HG02588 (cell line): ENCODE measurements at regions not wholly inside any gene's neighbourhood (a gene's known extent, or its start where the extent isn't known, plus 50 kb on each side); places are given as distances from the start of the nearest gene placed in this dataset.
"Not testable (repeated sequence)": the region's sequence is repeated elsewhere in the genome, so short reads cannot be mapped to it uniquely, and the experiment has no call there.

Experiments used
- ATAC-seq: cut with Tn5 transposase; IDR thresholded peaks from one replicate; pipeline ENCODE4 v1.9.1; 2021; ENCODE audit warnings: mild to moderate bottlenecking, moderate library complexity; ENCODE audit not compliant: unreplicated experiment

GRCh38 chr2:60357996-60358395 is 195.5 kb downstream of the BCL11A start:
- no peak for ATAC-seq

- no peak for ATAC-seq
Observed at GRCh38 chr2:60356346-60356745, 197.1 kb downstream of the BCL11A start.

GRCh38 chr2:60355849-60356261 is 197.6 kb downstream of the BCL11A start:
- ATAC-seq, result no peak

- no peak for ATAC-seq
Observed at GRCh38 chr2:60354713-60355112, 198.7 kb downstream of the BCL11A start.

- ATAC-seq, result peak; percentile 42
Observed at GRCh38 chr2:60353863-60354262, 199.6 kb downstream of the BCL11A start.

GRCh38 chr2:60353406-60353800 is 200.1 kb downstream of the BCL11A start:
- ATAC-seq, result peak; percentile 9

GRCh38 chr2:60352491-60353405 is 200.7 kb downstream of the BCL11A start:
- no peak for ATAC-seq

- ATAC-seq, result peak; percentile 21
Observed at GRCh38 chr2:60351802-60352201, 201.7 kb downstream of the BCL11A start.

- peak; percentile 2 for ATAC-seq
Observed at GRCh38 chr2:60351321-60351720, 202.1 kb downstream of the BCL11A start.

- no peak for ATAC-seq
Observed at GRCh38 chr2:60350791-60351190, 202.7 kb downstream of the BCL11A start.

GRCh38 chr2:60347781-60348180 is 205.7 kb downstream of the BCL11A start:
- ATAC-seq, result no peak

- not testable (repeated sequence) for ATAC-seq
Observed at GRCh38 chr2:60342491-60342890, 211.0 kb downstream of the BCL11A start.

GRCh38 chr2:60341151-60341550 is 212.3 kb downstream of the BCL11A start:
- ATAC-seq, result no peak

- no peak for ATAC-seq
Observed at GRCh38 chr2:60339286-60339685, 214.2 kb downstream of the BCL11A start.

- peak; percentile 35 for ATAC-seq
Observed at GRCh38 chr2:60337142-60337497, 216.3 kb downstream of the BCL11A start.

- peak; percentile 52 for ATAC-seq
Observed at GRCh38 chr2:60336442-60337141, 216.9 kb downstream of the BCL11A start.

- ATAC-seq, result no peak
Observed at GRCh38 chr2:60335533-60336237, 217.8 kb downstream of the BCL11A start.

GRCh38 chr2:60334610-60335009 is 218.8 kb downstream of the BCL11A start:
- no peak for ATAC-seq

GRCh38 chr2:60333264-60333663 is 220.2 kb downstream of the BCL11A start:
- ATAC-seq, result no peak

- ATAC-seq, result no peak
Observed at GRCh38 chr2:60331115-60331809, 222.2 kb downstream of the BCL11A start.

- no peak for ATAC-seq
Observed at GRCh38 chr2:60329225-60329624, 224.2 kb downstream of the BCL11A start.
